ENCODE measurements at regions not wholly inside any gene's neighbourhood (a gene's known extent, or its start where the extent isn't known, plus 50 kb on each side); places are given as distances from the start of the nearest gene placed in this dataset.

DNA sequence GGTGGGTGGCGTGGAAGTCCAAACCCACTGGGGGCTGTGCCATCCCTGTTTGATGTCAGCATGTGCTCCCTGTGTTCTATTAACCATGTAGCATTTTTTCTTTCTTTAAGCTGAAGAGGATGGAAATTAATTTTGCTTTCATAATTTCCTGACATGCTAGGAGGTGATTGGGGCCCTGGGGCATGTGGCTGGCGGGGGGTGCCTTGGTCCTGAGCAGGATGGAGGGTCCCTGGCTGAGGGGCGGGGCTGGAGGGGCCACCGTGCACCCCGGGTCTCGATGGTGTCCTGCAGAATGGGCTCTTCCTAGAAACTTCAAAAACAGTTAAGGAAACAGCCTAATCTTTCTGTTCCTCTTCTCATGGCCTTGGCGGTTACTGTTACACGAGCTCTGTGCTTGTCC is 69.3 kb upstream of the IRX4 start:
- Histone ChIP-seq H3K27ac (ENCODE audit: low read depth, low read length) (no peak overlapping the region), H3K4me1 (ENCODE audit: control insufficient read depth in 1 of 2, insufficient read depth in 2 of 2, low read length in 2 of 2) (no peaks in the 10 kb centered on the region), H3K9me3 (ENCODE audit: control insufficient read depth in 1 of 2, insufficient read depth in 1 of 2, low read depth in 1 of 2, low read length in 2 of 2) (no peaks in the 10 kb centered on the region), H3K9ac (ENCODE audit: low read length) (no peak overlapping the region), H3K36me3 (ENCODE audit: control insufficient read depth in 1 of 2, insufficient read depth in 2 of 2, low read length in 2 of 2) (no peaks in the 10 kb centered on the region), H3K9me2 (ENCODE audit: insufficient read depth) (no peaks in the 10 kb centered on the region), H3K27me3 (ENCODE audit: insufficient read depth, low read length) (peaks cover 28% of the 10 kb centered on the region; the same call in 1 of the 2 replicates), H4K20me1 (ENCODE audit: insufficient read depth) (no peaks in the 10 kb centered on the region), H3K4me2 (ENCODE audit: low read length) (no peak overlapping the region), H3K4me3 (replicated peaks in 1 of 2; ENCODE audit: low read depth in 1 of 2, low read length in 2 of 2) (no peak overlapping the region), H2AFZ (ENCODE audit: low read depth, low read length, poor library complexity, severe bottlenecking) (no peak overlapping the region), H3K79me2 (ENCODE audit: insufficient read depth, low read length) (no peaks in the 10 kb centered on the region)
- no TSS peak for BruUV-seq (replicated peaks)
- ChIA-PET CTCF (no interaction called here), RAD21 (ENCODE audit: low non-redundant PET in 1 of 2, low total read pairs in 2 of 2, uncharacterized antibody in 2 of 2, unreplicated experiment in 2 of 2) (no interaction called here), POLR2A (no interaction called here)
- TF ChIP-seq ZFX (IDR thresholded peaks at IDR 0.05) (no peak), SRF (IDR thresholded peaks at IDR 0.05; ENCODE audit: low read depth) (no peak), CBX3 (IDR thresholded peaks at IDR 0.05; ENCODE audit: low read depth) (no peak), POLR2A (IDR thresholded peaks at IDR 0.05; ENCODE audit: borderline replicate concordance, extremely low read depth, insufficient read depth, insufficient read length) (no peak)
- DNase-seq (ENCODE audit: low read depth, low spot score): no peak
- no peak for ATAC-seq
- intact Hi-C loops (cut with micrococcal nuclease): no loop called here

DNA sequence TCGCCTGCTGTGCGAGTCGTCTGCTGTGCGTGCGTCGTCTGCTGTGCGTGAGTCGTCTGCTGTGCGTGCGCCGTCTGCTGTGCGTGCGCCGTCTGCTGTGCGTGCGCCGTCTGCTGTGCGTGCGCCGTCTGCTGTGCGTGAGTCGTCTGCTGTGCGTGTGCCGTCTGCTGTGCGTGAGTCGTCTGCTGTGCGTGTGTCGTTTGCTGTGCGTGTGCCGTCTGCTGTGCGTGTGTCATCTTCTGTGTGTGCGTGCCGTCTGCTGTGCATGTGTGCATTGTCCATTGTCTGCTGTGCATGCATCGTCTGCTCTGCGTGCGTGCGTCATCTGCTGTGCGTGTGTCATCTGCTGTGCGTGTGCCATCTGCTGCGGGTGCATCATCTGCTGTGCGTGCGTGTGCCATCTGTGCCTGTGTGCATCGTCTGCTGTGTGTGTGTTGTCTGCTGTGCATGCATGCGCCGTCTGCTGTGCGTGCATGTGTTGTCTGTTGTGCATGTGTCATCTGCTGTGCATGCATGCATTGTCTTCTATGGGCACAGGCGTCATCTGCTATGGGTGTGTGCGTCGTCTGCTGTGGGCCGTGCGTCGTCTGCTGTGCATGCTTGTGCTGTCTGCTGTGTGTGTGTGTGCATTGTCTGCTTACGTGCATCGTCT is 68.6 kb upstream of the IRX4 start:
- Histone ChIP-seq H3K36me3 (ENCODE audit: control insufficient read depth in 1 of 2, insufficient read depth in 2 of 2, low read length in 2 of 2) (no peaks in the 10 kb centered on the region), H3K79me2 (ENCODE audit: insufficient read depth, low read length) (no peaks in the 10 kb centered on the region), H2AFZ (ENCODE audit: low read depth, low read length, poor library complexity, severe bottlenecking) (no peak overlapping the region), H3K9me3 (ENCODE audit: control insufficient read depth in 1 of 2, insufficient read depth in 1 of 2, low read depth in 1 of 2, low read length in 2 of 2) (no peaks in the 10 kb centered on the region), H3K9me2 (ENCODE audit: insufficient read depth) (no peaks in the 10 kb centered on the region), H3K27ac (ENCODE audit: low read depth, low read length) (no peak overlapping the region), H3K9ac (ENCODE audit: low read length) (no peak overlapping the region), H3K27me3 (ENCODE audit: insufficient read depth, low read length) (peaks cover 28% of the 10 kb centered on the region; the same call in 1 of the 2 replicates), H4K20me1 (ENCODE audit: insufficient read depth) (no peaks in the 10 kb centered on the region), H3K4me1 (ENCODE audit: control insufficient read depth in 1 of 2, insufficient read depth in 2 of 2, low read length in 2 of 2) (no peaks in the 10 kb centered on the region), H3K4me2 (ENCODE audit: low read length) (no peak overlapping the region), H3K4me3 (replicated peaks in 1 of 2; ENCODE audit: low read depth in 1 of 2, low read length in 2 of 2) (no peak overlapping the region)
- intact Hi-C loops (cut with micrococcal nuclease): no loop called here
- ChIA-PET CTCF (no interaction called here), POLR2A (no interaction called here), RAD21 (ENCODE audit: low non-redundant PET in 1 of 2, low total read pairs in 2 of 2, uncharacterized antibody in 2 of 2, unreplicated experiment in 2 of 2) (no interaction called here)
- DNase-seq (ENCODE audit: low read depth, low spot score): no peak
- BruUV-seq (replicated peaks): no TSS peak
- ATAC-seq: no peak
- TF ChIP-seq FOSL1 (IDR thresholded peaks at IDR 0.05; ENCODE audit: low read depth): no peak
- no peak for TF ChIP-seq YY1 (IDR thresholded peaks at IDR 0.05; ENCODE audit: extremely low read depth, insufficient replicate concordance, low read depth, low read length)
- TF ChIP-seq CBX3 (IDR thresholded peaks at IDR 0.05; ENCODE audit: low read depth): no peak
- TF ChIP-seq ZNF274 (IDR thresholded peaks at IDR 0.05; ENCODE audit: low read depth, low read length): no peak
- TF ChIP-seq, protein P1, sequence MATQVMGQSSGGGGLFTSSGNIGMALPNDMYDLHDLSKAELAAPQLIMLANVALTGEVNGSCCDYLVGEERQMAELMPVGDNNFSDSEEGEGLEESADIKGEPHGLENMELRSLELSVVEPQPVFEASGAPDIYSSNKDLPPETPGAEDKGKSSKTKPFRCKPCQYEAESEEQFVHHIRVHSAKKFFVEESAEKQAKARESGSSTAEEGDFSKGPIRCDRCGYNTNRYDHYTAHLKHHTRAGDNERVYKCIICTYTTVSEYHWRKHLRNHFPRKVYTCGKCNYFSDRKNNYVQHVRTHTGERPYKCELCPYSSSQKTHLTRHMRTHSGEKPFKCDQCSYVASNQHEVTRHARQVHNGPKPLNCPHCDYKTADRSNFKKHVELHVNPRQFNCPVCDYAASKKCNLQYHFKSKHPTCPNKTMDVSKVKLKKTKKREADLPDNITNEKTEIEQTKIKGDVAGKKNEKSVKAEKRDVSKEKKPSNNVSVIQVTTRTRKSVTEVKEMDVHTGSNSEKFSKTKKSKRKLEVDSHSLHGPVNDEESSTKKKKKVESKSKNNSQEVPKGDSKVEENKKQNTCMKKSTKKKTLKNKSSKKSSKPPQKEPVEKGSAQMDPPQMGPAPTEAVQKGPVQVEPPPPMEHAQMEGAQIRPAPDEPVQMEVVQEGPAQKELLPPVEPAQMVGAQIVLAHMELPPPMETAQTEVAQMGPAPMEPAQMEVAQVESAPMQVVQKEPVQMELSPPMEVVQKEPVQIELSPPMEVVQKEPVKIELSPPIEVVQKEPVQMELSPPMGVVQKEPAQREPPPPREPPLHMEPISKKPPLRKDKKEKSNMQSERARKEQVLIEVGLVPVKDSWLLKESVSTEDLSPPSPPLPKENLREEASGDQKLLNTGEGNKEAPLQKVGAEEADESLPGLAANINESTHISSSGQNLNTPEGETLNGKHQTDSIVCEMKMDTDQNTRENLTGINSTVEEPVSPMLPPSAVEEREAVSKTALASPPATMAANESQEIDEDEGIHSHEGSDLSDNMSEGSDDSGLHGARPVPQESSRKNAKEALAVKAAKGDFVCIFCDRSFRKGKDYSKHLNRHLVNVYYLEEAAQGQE (IDR thresholded peaks at IDR 0.05; ENCODE audit: low read depth): no peak
- no peak for TF ChIP-seq TCF7L2 (IDR thresholded peaks at IDR 0.05; ENCODE audit: borderline replicate concordance, extremely low read depth, insufficient read depth, insufficient read length)
- TF ChIP-seq SRF (IDR thresholded peaks at IDR 0.05; ENCODE audit: low read depth): no peak
- no peak for TF ChIP-seq POLR2AphosphoS5 (IDR thresholded peaks at IDR 0.05; ENCODE audit: low read depth, low read length)
- no peak for TF ChIP-seq SIN3A (IDR thresholded peaks at IDR 0.05; ENCODE audit: low read depth)
- TF ChIP-seq, protein P2, sequence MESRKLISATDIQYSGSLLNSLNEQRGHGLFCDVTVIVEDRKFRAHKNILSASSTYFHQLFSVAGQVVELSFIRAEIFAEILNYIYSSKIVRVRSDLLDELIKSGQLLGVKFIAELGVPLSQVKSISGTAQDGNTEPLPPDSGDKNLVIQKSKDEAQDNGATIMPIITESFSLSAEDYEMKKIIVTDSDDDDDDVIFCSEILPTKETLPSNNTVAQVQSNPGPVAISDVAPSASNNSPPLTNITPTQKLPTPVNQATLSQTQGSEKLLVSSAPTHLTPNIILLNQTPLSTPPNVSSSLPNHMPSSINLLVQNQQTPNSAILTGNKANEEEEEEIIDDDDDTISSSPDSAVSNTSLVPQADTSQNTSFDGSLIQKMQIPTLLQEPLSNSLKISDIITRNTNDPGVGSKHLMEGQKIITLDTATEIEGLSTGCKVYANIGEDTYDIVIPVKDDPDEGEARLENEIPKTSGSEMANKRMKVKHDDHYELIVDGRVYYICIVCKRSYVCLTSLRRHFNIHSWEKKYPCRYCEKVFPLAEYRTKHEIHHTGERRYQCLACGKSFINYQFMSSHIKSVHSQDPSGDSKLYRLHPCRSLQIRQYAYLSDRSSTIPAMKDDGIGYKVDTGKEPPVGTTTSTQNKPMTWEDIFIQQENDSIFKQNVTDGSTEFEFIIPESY (IDR thresholded peaks at IDR 0.05; ENCODE audit: extremely low read depth, insufficient replicate concordance, low read length): no peak
- TF ChIP-seq EZH2 (IDR thresholded peaks at IDR 0.05): no peak

Data from HCT116 (cell line).